HG02943 (cell line): ENCODE measurements at regions not wholly inside any gene's neighbourhood (a gene's known extent, or its start where the extent isn't known, plus 50 kb on each side); places are given as distances from the start of the nearest gene placed in this dataset.
"Not testable (repeated sequence)": the region's sequence is repeated elsewhere in the genome, so short reads cannot be mapped to it uniquely, and the experiment has no call there.

Experiments
- ATAC-seq: cut with Tn5 transposase; IDR thresholded peaks from one replicate; pipeline ENCODE4 v1.9.1; 2021; ENCODE audit warnings: mild to moderate bottlenecking, low read depth, moderate library complexity; ENCODE audit not compliant: unreplicated experiment

- ATAC-seq: no peak
Measured at GRCh38 chr13:65631078-65631477, 1599.1 kb downstream of the PCDH9 start.

- no peak for ATAC-seq
Measured at GRCh38 chr13:65629926-65630325, 1600.2 kb downstream of the PCDH9 start.

GRCh38 chr13:65623148-65623547, 1607.0 kb downstream of the PCDH9 start:
- no peak for ATAC-seq

GRCh38 chr13:65615506-65615905, 1614.6 kb downstream of the PCDH9 start:
- no peak for ATAC-seq

- no peak for ATAC-seq
Measured at GRCh38 chr13:65613004-65613403, 1617.1 kb downstream of the PCDH9 start.

GRCh38 chr13:65609350-65609749, 1620.8 kb downstream of the PCDH9 start:
- ATAC-seq: no peak

- ATAC-seq: no peak
Measured at GRCh38 chr13:65606622-65607021, 1623.5 kb downstream of the PCDH9 start.

- ATAC-seq: no peak
Measured at GRCh38 chr13:65605396-65605795, 1624.7 kb downstream of the PCDH9 start.

GRCh38 chr13:65603160-65603559, 1627.0 kb downstream of the PCDH9 start:
- ATAC-seq: no peak

GRCh38 chr13:65601855-65602254, 1628.3 kb downstream of the PCDH9 start:
- ATAC-seq: no peak

GRCh38 chr13:65600702-65601101, 1629.4 kb downstream of the PCDH9 start:
- ATAC-seq: no peak

GRCh38 chr13:65597839-65598818, 1632.0 kb downstream of the PCDH9 start:
- ATAC-seq: no peak

- ATAC-seq: no peak
Measured at GRCh38 chr13:65595916-65596315, 1634.2 kb downstream of the PCDH9 start.

- no peak for ATAC-seq
Measured at GRCh38 chr13:65594298-65594781, 1635.8 kb downstream of the PCDH9 start.

- no peak for ATAC-seq
Measured at GRCh38 chr13:65593298-65593874, 1636.8 kb downstream of the PCDH9 start.

GRCh38 chr13:65592731-65593130, 1637.4 kb downstream of the PCDH9 start:
- ATAC-seq: no peak

- ATAC-seq: no peak
Measured at GRCh38 chr13:65585346-65585745, 1644.8 kb downstream of the PCDH9 start.

GRCh38 chr13:65584126-65584525, 1646.0 kb downstream of the PCDH9 start:
- no peak for ATAC-seq

GRCh38 chr13:65582160-65582559, 1648.0 kb downstream of the PCDH9 start:
- ATAC-seq: no peak

- not testable (repeated sequence) for ATAC-seq
Measured at GRCh38 chr13:65564561-65564960, 1665.6 kb downstream of the PCDH9 start.

GRCh38 chr13:65562305-65562704, 1667.8 kb downstream of the PCDH9 start:
- ATAC-seq: no peak

- no peak for ATAC-seq
Measured at GRCh38 chr13:65560936-65561335, 1669.2 kb downstream of the PCDH9 start.
